GM20000 (cell line): ENCODE measurements at regions not wholly inside any gene's neighbourhood (a gene's known extent, or its start where the extent isn't known, plus 50 kb on each side); places are given as distances from the start of the nearest gene placed in this dataset.

Experiments used
- DNase-seq: peaks from one replicate; pipeline ENCODE4 v3.0.0; 2012; ENCODE audit warnings: low spot score
- TF ChIP-seq, protein P1 (sequence below): IDR thresholded peaks from 2 replicates; pipeline ENCODE4 v1.5.1; 2012; ENCODE audit warnings: mild to moderate bottlenecking, control low read depth; ENCODE audit errors: extremely low read depth, missing control alignments

DNA sequence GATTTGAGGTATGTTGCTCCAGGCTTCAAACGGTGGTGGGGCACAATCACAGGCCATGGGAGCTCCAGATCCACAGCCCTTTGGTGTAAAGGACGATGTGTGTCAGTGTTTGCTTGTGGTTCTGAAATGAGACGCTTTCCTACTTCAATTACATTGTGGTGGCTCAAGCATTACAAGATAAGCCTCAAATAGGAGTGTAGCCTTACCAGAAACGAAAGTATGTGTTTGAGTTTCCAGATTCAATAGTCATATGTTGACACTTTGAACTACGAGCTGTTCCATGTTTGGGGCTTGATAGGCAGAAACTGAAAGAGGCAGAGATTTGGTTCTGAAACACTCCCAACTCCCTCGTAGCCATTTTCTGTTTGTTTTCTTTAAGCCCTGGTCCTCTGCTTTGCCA is 187.1 kb downstream of the MYLK4 start:
- DNase-seq = peak; percentile 58
- TF ChIP-seq, protein P1, sequence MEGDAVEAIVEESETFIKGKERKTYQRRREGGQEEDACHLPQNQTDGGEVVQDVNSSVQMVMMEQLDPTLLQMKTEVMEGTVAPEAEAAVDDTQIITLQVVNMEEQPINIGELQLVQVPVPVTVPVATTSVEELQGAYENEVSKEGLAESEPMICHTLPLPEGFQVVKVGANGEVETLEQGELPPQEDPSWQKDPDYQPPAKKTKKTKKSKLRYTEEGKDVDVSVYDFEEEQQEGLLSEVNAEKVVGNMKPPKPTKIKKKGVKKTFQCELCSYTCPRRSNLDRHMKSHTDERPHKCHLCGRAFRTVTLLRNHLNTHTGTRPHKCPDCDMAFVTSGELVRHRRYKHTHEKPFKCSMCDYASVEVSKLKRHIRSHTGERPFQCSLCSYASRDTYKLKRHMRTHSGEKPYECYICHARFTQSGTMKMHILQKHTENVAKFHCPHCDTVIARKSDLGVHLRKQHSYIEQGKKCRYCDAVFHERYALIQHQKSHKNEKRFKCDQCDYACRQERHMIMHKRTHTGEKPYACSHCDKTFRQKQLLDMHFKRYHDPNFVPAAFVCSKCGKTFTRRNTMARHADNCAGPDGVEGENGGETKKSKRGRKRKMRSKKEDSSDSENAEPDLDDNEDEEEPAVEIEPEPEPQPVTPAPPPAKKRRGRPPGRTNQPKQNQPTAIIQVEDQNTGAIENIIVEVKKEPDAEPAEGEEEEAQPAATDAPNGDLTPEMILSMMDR = no peak

DNA sequence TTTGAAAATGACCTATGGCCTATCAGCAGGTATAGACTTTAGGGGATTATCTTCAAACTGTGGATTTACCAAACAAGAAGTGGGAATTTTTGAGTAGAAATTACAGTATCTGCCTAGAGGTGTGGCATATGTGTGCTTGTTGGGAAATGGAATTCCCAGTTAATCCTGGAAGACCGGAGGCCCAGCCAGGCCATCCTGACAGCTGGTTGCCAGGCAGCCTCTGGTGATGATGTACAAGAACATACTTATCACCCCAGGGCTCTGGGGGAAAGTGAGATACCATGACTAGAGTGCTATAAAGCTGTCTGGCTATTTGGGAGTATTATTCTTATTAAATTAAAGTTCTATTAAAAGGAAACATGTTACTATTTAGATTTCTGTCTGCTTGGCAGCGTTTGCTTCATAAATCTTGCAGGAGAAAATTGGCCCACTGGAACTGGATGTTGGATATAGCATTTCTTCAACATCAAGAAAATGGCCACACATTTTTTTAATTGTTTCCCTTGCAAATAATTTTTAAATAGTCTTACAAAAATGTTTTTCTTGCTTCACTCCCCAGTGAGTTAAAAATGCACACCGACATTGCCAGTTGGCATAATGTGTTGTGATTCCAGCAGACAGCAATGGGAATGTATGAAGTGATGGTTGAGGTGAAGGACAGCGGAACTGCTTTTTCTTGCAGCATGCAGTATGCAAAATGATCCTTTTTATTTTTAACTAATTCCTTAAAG is 187.8 kb downstream of the MYLK4 start:
- DNase-seq = no peak
- TF ChIP-seq, protein P1 = no peak

DNA sequence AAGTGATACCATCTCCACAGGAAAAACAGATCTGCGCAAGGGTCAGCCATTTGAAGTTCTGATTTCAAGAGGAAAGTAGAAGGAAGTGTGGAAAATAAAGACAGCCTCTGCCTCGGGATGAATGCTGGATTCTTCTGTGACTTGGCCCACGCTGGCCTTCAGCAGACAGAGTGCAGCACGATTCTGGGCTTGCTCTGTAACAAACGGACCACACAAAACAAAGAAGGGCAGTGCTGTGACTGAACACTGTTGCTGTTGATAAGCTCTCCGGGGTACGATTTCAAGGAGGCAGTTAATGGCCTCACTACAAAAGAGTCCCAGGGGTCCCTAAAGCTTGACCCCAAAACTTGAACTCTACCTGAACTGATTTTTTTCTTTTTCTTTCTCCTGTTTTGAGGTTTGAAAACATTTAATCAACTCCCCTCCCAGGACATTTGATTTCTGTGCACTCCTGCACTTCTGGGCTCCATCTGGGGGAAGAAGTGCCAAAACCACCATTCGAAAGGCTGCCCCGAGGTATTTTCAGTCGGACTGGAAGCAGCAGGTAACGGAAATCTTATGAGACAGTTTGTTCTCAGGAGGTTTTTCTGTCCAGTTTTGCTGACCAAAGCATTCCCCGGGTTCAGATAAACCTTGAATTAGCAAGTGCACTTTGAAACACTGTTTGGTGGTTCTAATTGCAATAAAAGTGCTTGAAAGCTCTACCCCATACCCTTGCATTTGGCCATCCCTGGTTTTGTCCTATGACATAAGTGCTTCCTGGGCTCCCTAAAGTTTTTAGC is 189.6 kb downstream of the MYLK4 start:
- TF ChIP-seq, protein P1 = no peak
- no peak for DNase-seq

DNA sequence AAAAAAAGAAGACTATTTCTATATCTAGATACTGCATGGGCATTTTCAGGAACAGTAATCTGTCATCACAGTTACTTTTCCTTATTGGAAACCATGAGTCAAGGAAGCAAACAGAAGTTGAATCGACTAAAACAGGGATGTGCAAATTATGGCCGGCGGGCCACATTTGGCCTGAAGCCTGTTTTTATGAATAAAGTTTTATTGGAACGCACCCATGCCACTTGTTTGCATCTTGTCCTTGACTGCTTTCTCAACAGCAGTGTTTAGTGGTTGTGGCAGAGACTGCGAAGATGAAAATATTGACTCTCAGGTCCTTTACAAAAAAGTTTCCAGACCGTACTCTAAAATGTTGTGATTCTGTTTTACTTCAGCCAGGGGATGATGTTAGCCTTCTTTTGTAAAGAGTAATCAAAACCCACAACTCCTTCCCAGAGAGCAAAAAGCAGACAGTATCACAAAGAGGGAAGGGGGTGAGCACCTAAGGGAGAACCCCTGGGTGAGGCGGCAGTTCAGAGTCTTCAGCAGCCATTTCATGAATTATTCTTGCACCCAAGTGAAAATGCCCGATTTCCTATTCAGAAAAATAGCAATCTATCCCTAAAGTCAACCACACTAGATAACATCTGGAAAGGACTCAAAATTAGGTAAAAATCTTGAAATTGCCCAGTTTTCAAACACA is 190.4 kb downstream of the MYLK4 start:
- TF ChIP-seq, protein P1 = no peak
- DNase-seq = no peak

DNA sequence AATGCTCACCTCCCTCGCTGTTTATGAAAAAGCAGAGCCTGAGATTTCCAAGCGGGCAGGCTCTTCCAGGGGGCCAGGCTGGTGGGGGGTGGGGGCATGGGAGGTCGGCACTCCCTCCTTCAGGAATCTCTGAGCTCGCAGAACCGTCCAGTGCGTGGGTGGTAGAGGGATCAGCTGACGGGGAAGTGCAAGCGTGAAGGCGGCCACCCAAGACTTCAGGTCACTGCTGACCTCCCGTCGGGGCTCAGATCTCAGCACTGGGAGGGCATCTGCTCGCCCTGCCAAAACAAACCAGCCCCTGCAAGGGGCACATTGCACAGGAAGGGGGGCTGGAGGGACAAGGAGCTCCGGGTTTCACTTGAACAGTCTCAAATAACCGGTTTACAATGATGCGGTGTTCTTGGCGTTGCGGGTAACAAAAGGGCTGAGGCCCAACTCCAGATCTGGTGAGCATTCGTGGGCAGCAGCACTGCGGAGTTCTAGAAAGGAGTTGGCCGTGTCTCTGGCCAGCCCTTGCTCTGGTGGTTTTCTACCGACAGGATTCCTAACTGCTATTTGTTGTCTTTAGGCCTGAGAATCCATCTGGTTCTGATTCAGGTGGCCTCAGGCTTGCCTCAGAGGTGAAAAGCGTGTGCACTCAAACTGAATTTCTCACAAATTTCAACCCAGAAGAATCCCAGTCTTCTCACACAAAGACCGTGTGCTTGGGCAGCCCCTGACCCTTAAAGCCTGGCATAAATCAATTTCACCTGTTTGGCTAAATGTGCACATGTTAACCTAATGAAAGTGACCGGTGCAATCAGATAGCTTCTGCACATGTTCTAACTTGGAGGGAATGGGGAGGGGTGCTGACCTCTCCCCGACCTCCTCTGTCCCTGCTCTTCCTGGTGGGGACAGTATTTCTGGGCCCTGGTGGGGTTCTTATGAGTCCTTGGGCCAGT is 191.6 kb downstream of the MYLK4 start:
- DNase-seq = no peak
- TF ChIP-seq, protein P1 = no peak

DNA sequence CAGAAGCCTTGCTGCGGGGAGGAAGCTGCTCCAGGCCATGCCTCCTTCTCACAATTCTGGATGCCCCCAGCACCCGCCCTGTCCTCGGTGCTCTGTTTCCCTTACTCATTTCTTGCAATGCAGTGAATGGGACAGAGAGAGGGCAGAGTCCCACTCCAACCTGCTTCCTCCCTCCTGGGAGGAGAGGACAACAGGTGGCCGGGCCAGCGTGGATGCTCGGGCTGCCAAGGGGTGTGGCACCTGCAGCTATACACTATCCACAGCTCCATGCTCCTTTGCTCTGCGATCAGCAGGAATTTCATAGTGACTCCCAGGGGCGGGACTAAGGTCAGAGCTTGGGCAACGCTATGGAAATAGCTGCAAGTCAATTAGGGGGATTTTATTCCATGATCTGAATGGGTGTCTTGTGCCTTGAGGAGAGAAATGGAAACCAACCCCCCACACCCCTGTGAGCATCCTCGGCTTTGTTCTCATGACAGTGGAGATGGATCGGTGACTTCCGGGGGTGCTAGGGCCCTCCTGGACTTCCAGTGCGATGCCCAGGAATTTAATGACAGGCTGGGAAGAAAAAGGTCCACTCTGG is 192.5 kb downstream of the MYLK4 start:
- TF ChIP-seq, protein P1 = no peak
- no peak for DNase-seq
